ENCODE measurements at regions not wholly inside any gene's neighbourhood (a gene's known extent, or its start where the extent isn't known, plus 50 kb on each side); places are given as distances from the start of the nearest gene placed in this dataset.
"Not testable (repeated sequence)": the region's sequence is repeated elsewhere in the genome, so short reads cannot be mapped to it uniquely, and the experiment has no call there.

DNA sequence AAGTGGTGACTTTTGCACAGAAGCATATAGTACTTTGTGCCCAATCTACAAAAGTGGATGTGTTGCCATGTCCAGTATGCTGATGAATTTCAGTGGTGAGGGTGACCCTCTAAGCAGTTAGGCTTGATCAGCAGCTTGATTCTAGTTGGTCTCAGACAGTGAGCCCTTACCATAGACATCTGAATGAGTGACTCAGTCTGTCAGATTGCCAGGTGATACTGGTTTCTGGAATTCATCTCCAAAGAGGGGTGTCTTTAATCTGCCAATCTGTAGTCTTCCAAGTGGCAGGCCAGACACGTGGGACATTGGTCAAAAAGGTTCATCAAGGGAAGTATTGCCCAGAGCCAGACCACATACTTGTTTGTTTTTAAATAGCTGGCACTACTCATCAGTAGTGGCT lies 187.4 kb upstream of the SLC16A7 start:
- WGBS (ENCODE audit: insufficient coverage): 60% methylated on average over 1 of the region's 1 CpG
- no peaks in the 10 kb centered on the region for H3K4me1 ChIP-seq (ENCODE audit: control insufficient read depth, insufficient read depth, low read length)
- no peaks in the 10 kb centered on the region for H3K36me3 ChIP-seq (ENCODE audit: control insufficient read depth, insufficient read depth, low read length)
- no peaks in the 10 kb centered on the region for H3K27me3 ChIP-seq (ENCODE audit: control insufficient read depth, insufficient read depth, low read length)
- H3K9me3 ChIP-seq (replicated peaks; ENCODE audit: control insufficient read depth, low read depth, low read length): no peaks in the 10 kb centered on the region
- no peak for DNase-seq
- H3K4me3 ChIP-seq (ENCODE audit: low read length): no peak overlapping the region
- no peak overlapping the region for H3K27ac ChIP-seq (ENCODE audit: low read length)

DNA sequence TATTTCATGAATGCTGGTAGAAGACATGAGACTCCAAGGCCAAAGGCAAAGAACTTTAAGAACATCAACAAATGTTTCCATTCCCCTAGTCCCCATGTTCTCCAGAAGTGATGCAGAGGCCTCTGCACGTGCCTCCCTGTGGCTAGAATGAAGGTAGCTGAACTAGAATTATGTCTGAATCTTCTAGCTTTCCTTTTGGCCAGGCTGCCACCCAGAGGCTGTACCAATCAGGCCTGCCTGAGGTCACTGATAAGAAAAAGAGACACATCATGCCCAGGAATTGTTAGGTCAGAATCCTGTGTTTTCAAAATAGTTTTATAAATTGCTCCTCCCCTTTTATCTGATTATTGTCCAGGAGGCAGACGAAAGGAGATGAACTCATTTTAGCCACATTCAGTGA lies 188.0 kb upstream of the SLC16A7 start:
- 17% methylated on average over 1 of the region's 2 CpGs for WGBS (ENCODE audit: insufficient coverage)
- no peaks in the 10 kb centered on the region for H3K4me1 ChIP-seq (ENCODE audit: control insufficient read depth, insufficient read depth, low read length)
- H3K36me3 ChIP-seq (ENCODE audit: control insufficient read depth, insufficient read depth, low read length): no peaks in the 10 kb centered on the region

DNA sequence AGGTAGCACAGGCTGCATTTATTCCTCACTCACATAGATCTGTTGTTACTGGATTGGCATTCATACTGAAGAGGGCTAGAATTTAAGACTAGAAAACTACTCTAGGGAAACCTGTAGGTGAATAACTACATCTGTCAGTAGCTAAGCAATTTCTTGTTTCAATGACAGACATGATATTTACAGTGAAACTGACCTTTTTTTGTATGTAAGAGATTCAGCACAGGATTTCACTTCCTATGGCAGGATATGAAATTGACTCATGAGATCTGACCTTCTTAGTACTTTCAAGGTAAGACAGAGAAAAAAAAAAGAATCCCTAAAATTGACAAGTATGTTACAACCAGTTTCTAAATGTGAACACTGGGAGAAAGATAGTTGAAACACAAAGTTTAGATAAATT lies 189.8 kb upstream of the SLC16A7 start:
- Histone ChIP-seq H3K4me3 (ENCODE audit: low read length) (no peak overlapping the region), H3K4me1 (ENCODE audit: control insufficient read depth, insufficient read depth, low read length) (no peaks in the 10 kb centered on the region), H3K27me3 (ENCODE audit: control insufficient read depth, insufficient read depth, low read length) (no peaks in the 10 kb centered on the region), H3K9me3 (replicated peaks; ENCODE audit: control insufficient read depth, low read depth, low read length) (no peaks in the 10 kb centered on the region), H3K27ac (ENCODE audit: low read length) (no peak overlapping the region), H3K36me3 (ENCODE audit: control insufficient read depth, insufficient read depth, low read length) (no peaks in the 10 kb centered on the region)
- DNase-seq: no peak

More for the DNA sequence above, 188.0 kb upstream of the SLC16A7 start:
- Histone ChIP-seq H3K4me3 (ENCODE audit: low read length) (no peak overlapping the region), H3K9me3 (replicated peaks; ENCODE audit: control insufficient read depth, low read depth, low read length) (no peaks in the 10 kb centered on the region), H3K27ac (ENCODE audit: low read length) (no peak overlapping the region), H3K27me3 (ENCODE audit: control insufficient read depth, insufficient read depth, low read length) (no peaks in the 10 kb centered on the region)
- DNase-seq: no peak

DNA sequence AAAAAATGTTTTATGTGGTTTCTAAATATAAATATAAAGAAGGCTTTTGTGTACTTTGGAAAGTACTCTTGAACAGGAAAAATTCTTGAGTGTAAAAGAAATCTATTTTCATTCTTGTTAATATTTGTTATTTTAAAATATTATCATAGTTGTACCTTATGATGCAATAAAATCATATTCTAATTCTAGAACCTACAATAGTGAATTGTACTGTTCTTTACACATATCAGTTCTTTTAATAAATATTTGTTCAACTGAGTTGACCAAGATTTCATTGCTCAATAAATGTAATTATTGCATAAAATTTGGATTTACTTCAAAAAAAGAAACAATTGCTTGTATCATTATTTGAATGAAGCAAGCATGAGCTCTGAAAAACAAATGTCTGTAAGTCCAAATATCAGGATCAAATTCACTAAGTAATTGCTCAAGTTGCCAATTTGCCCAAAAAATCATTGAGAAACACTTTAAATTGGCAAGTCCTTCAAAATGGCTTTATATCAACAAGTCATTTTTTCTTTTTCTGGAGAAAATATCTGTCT lies 191.6 kb upstream of the SLC16A7 start:
- H3K9me3 ChIP-seq (replicated peaks; ENCODE audit: control insufficient read depth, low read depth, low read length): no peaks in the 10 kb centered on the region
- DNase-seq: no peak
- H3K27me3 ChIP-seq (ENCODE audit: control insufficient read depth, insufficient read depth, low read length): no peaks in the 10 kb centered on the region
- H3K4me1 ChIP-seq (ENCODE audit: control insufficient read depth, insufficient read depth, low read length): no peaks in the 10 kb centered on the region
- H3K4me3 ChIP-seq (ENCODE audit: low read length): no peak overlapping the region
- no peak overlapping the region for H3K27ac ChIP-seq (ENCODE audit: low read length)
- no peaks in the 10 kb centered on the region for H3K36me3 ChIP-seq (ENCODE audit: control insufficient read depth, insufficient read depth, low read length)

DNA sequence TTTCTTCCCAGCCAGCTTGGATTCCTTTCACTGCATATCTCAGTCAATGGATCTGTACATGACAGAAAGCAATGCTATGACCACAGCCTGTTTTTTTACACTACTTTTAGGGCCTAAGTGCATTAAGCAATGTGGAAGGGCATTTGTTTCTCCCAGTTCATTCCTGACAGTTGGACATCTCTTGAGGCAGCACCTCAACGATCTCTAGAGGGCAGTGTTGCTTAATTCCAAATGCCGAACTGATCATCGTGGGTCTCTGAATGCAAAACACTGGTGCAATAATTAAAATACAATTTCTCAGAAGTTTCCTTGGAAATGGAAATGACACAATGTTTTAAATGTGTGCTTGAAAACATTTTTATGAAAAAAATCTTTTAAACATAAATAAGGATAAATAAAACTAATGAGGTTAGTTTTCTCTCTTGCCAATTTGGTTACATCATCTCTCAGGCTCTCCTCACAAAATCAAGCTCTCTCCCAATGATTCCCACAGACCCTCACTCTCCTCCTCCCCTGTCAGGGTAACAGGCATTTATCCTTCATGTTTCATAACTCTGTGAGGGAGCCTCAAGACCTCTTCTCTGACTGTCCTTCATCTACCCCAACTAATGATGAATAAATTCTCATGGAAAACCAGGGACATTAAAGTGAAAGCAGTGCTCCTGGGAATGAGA lies 192.4 kb upstream of the SLC16A7 start:
- no peaks in the 10 kb centered on the region for H3K27me3 ChIP-seq (ENCODE audit: control insufficient read depth, insufficient read depth, low read length)
- H3K27ac ChIP-seq (ENCODE audit: low read length): no peak overlapping the region
- no peak overlapping the region for H3K4me3 ChIP-seq (ENCODE audit: low read length)
- H3K36me3 ChIP-seq (ENCODE audit: control insufficient read depth, insufficient read depth, low read length): no peaks in the 10 kb centered on the region
- peak; percentile 84 for DNase-seq
- no peaks in the 10 kb centered on the region for H3K4me1 ChIP-seq (ENCODE audit: control insufficient read depth, insufficient read depth, low read length)
- 0% methylated on average over 1 of the region's 3 CpGs for WGBS (ENCODE audit: insufficient coverage)
- H3K9me3 ChIP-seq (replicated peaks; ENCODE audit: control insufficient read depth, low read depth, low read length): no peaks in the 10 kb centered on the region

DNA sequence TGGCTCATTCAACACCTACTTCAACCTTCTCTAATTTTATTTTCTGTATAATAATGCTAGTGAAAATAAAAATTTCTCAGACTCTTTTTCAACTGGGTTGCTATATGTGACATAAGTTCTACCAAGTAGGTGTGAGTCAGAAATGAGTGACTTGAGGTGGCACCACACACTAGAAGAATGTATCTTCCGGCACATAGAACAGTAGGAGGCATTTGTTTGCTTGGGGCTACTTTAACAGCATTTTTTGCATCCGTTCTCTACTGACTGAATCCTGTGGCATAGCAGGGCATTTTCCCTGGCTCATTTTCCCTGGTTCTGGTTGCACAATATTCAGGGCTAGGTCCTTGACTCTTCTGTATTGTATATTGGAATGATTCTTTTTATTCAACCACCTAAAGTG lies 194.0 kb upstream of the SLC16A7 start:
- Histone ChIP-seq H3K27ac (ENCODE audit: low read length) (no peak overlapping the region), H3K4me1 (ENCODE audit: control insufficient read depth, insufficient read depth, low read length) (no peaks in the 10 kb centered on the region), H3K27me3 (ENCODE audit: control insufficient read depth, insufficient read depth, low read length) (no peaks in the 10 kb centered on the region), H3K9me3 (replicated peaks; ENCODE audit: control insufficient read depth, low read depth, low read length) (no peaks in the 10 kb centered on the region), H3K4me3 (ENCODE audit: low read length) (no peak overlapping the region), H3K36me3 (ENCODE audit: control insufficient read depth, insufficient read depth, low read length) (no peaks in the 10 kb centered on the region)
- WGBS (ENCODE audit: insufficient coverage): no CpG with 5 or more reads among the region's 2 CpGs
- no peak for DNase-seq

DNA sequence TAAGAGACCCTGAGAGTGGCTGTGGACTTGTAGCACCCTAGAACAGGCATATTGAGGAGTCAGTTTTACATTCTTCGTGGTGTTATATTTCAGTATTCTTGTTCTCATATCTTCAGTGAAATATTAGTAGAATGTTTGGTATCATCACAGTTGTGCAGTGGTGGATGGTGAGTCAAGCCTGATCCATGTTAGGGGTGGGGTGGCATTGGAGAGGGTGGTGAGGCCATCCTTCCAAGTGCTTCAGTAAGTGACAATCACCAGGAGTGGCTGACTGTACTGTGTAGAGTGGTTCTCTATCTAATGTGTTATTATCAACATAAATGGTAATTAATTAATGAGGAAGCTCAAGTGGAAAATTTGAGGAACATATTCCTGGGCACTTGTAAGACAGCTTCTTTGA lies 197.7 kb upstream of the SLC16A7 start:
- no CpG with 5 or more reads among the region's 1 CpG for WGBS (ENCODE audit: insufficient coverage)
- Histone ChIP-seq H3K27me3 (ENCODE audit: control insufficient read depth, insufficient read depth, low read length) (no peaks in the 10 kb centered on the region), H3K27ac (ENCODE audit: low read length) (no peak overlapping the region), H3K36me3 (ENCODE audit: control insufficient read depth, insufficient read depth, low read length) (no peaks in the 10 kb centered on the region), H3K4me3 (ENCODE audit: low read length) (no peak overlapping the region), H3K4me1 (ENCODE audit: control insufficient read depth, insufficient read depth, low read length) (no peaks in the 10 kb centered on the region), H3K9me3 (replicated peaks; ENCODE audit: control insufficient read depth, low read depth, low read length) (no peaks in the 10 kb centered on the region)
- DNase-seq: no peak

DNA sequence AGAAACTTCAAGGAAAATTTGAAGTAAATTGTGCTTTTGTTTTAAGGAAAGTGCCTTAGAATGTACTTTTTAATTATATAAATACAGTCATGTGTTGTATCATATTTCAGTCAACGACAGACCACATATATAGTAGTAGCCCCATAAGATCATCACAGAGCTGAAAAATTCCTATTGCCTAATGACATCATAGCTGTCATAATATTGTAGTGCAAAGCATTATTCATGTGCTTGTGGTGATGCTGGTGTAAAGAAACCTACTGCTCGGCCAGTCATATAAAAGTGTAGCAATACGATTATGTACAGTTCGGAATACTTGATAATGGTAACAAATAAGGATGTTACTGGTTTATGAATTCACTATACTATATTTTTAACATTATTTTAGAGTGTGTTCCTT lies 198.9 kb upstream of the SLC16A7 start:
- no peaks in the 10 kb centered on the region for H3K36me3 ChIP-seq (ENCODE audit: control insufficient read depth, insufficient read depth, low read length)
- H3K27ac ChIP-seq (ENCODE audit: low read length): no peak overlapping the region
- no peak overlapping the region for H3K4me3 ChIP-seq (ENCODE audit: low read length)
- H3K27me3 ChIP-seq (ENCODE audit: control insufficient read depth, insufficient read depth, low read length): no peaks in the 10 kb centered on the region
- no peaks in the 10 kb centered on the region for H3K4me1 ChIP-seq (ENCODE audit: control insufficient read depth, insufficient read depth, low read length)
- no peak for DNase-seq
- H3K9me3 ChIP-seq (replicated peaks; ENCODE audit: control insufficient read depth, low read depth, low read length): no peaks in the 10 kb centered on the region
- WGBS (ENCODE audit: insufficient coverage): no CpG with 5 or more reads among the region's 4 CpGs

DNA sequence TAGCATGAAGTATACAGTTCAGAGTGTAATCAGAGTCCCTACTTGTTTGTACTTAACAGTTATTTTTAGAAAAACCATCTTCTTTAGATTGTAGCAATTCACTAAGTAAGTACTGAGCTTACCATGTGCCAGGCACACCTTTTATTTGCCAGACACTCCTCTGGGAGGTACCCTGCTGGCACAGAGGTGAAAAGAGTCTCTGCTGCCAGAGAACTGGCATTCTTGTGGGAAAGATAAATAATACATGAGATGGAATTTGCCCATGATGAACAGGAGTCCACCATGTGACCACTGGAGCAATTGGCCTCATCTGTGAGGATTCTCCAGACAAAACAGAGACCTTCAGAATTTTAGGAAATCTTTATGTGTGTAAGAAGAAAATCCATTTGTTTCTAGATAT lies 199.3 kb upstream of the SLC16A7 start:
- Histone ChIP-seq H3K27ac (ENCODE audit: low read length) (no peak overlapping the region), H3K4me1 (ENCODE audit: control insufficient read depth, insufficient read depth, low read length) (no peaks in the 10 kb centered on the region), H3K27me3 (ENCODE audit: control insufficient read depth, insufficient read depth, low read length) (no peaks in the 10 kb centered on the region), H3K36me3 (ENCODE audit: control insufficient read depth, insufficient read depth, low read length) (no peaks in the 10 kb centered on the region), H3K9me3 (replicated peaks; ENCODE audit: control insufficient read depth, low read depth, low read length) (no peaks in the 10 kb centered on the region), H3K4me3 (ENCODE audit: low read length) (no peak overlapping the region)
- no peak for DNase-seq

DNA sequence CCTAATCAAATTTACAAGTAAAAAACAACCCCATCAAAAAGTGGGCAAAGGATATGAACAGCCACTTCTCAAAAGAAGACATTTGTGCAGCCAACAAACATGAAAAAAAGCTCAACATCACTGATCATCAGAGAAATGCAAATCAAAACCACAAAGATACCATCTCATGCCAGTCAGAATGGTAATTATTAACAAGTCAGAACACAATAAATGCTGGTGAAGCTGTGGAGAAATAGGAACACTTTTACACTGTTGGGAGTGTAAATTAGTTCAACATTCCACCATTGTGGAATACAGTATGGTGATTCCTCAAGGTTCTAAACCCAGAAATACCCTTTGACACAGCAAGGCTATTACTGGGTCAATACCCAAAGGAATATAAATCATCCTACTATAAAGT lies 200.5 kb upstream of the SLC16A7 start:
- H3K36me3 ChIP-seq (ENCODE audit: control insufficient read depth, insufficient read depth, low read length); DNase-seq; H3K9me3 ChIP-seq (replicated peaks; ENCODE audit: control insufficient read depth, low read depth, low read length); H3K4me3 ChIP-seq (ENCODE audit: low read length); H3K27ac ChIP-seq (ENCODE audit: low read length); H3K27me3 ChIP-seq (ENCODE audit: control insufficient read depth, insufficient read depth, low read length); H3K4me1 ChIP-seq (ENCODE audit: control insufficient read depth, insufficient read depth, low read length): not testable (repeated sequence)

DNA sequence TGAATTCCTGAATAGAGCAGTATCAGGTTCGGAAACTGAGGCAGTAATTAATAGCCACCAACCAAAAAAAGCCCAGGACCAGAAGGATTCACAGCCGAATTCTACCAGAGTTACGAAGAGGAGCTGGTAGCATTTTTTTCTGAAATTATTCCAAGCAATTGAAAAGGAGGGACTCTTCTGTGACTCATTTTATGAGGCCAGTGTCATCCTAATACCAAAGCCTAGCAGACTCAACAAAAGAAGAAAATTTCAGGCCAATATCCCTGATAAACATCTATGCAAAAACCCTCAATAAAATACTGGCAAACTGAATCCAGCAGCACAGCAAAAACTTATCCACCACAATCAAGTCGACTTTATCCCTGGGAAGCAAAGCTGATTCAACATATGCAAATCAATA lies 202.3 kb upstream of the SLC16A7 start:
- WGBS (ENCODE audit: insufficient coverage): no CpG with 5 or more reads among the region's 4 CpGs
- Histone ChIP-seq H3K36me3 (ENCODE audit: control insufficient read depth, insufficient read depth, low read length) (no peaks in the 10 kb centered on the region), H3K27ac (ENCODE audit: low read length) (no peak overlapping the region), H3K9me3 (replicated peaks; ENCODE audit: control insufficient read depth, low read depth, low read length) (no peaks in the 10 kb centered on the region), H3K4me1 (ENCODE audit: control insufficient read depth, insufficient read depth, low read length) (no peaks in the 10 kb centered on the region), H3K27me3 (ENCODE audit: control insufficient read depth, insufficient read depth, low read length) (no peaks in the 10 kb centered on the region), H3K4me3 (ENCODE audit: low read length) (no peak overlapping the region)
- no peak for DNase-seq
